ENCODE measurements at regions not wholly inside any gene's neighbourhood (a gene's known extent, or its start where the extent isn't known, plus 50 kb on each side); places are given as distances from the start of the nearest gene placed in this dataset.

DNA sequence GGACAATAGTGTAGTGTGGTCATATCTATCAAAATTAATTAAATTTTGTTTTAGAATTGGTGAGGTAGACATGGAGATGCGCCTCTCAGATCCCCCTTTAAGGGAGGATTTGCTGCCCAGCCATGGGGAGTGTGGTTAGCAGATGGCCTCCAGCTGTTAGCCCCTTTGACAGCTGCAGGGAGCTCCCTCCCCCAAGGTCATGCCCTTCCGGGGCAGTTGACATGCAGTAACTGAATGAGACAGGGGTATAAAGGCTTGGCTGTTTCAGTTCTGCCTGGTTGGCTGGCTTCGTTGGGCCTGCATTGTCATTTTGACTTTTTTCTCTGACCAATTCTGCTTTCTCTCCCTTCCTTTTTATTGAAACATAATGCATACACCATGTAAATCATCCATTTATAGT lies 291.5 kb upstream of the SRRM4 start:
- no peak for DNase-seq (ENCODE audit: low read depth in 4 of 4, low spot score in 3 of 4)

DNA sequence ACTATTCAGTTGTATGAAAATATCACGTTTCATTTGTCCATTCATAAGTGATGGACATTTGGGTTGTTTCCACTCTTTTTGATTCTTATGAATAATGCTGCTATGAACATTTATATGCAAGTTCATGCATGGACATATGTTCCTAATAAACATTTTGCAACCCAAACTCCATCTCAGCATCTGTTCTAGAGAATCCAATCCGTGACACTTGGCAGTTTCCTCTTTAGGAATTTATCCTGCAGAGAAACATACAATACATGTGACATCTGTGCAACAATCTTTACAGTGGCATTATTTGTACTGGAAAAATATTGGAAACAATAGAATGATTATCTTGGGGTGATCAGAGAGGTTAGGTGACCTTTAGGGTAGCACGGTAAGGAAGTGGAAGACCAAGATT lies 290.8 kb upstream of the SRRM4 start:
- DNase-seq (ENCODE audit: low read depth in 4 of 4, low spot score in 3 of 4): no peak

DNA sequence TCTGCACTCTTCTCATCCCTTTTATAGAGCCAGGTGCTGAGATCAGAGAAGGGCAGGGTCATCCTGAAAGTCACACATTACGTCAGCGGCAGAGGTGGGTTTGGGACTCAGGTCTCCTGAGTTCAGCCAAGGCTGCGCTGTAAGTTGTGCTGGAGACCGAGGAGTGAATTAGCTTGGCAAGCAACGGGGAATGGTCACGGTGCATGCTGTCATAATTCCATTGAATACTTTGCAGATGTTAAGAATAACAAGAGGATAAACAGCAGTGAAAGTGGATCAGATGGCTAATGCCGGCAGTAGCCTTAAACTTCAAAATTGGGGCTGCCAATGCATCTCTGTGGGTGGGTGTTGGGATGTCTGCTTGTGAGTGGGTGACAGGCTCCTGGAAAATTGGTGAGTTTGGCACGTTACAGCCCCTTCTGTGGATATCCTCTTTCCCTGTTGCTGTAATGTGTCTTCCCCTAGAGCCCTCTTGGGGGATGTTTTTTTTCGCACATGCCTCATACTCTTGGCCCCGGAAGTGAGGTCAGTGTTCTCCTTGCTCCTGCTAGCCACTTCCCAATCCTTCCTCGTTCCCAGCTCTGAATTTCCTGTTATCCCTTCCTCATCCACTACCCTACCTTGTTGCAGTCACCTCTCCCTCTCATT lies 287.1 kb upstream of the SRRM4 start:
- no peak for DNase-seq (ENCODE audit: low read depth in 4 of 4, low spot score in 3 of 4)

DNA sequence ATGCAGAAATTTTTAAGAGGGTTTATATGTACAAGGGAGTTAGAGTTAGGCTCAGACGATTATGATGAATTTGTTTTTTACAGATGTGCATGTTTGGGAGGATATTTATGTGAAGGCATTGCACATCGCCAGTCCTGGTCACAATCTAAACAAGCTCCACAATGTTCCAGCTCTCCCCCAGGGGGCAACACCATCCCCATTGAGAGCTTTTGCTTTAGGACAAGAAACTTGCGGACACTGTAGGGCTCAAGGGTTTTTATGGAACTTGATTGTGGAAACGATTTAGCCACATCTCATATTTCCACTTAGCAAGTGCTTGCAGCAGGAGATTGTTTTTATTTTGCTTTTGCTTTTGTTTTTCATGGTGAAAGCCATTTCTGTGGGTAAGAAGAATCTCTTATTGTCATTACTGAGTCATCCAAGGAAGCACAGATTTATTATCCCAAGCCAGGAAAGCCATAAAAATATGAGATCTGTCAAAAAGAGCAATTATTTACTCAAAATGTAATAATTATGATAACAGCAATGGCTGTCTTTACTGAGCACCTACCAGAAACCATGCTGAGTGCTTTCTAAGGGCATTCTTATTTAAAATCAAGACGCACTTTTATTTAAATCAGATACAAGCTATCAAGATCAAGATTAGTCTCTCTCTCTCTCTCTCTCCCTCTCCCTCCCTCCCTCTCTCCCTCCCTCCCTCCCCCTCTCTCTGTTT lies 276.7 kb upstream of the SRRM4 start:
- DNase-seq (ENCODE audit: low read depth in 4 of 4, low spot score in 3 of 4): no peak

GRCh38 chr12:118706437-118706836 lies 274.9 kb upstream of the SRRM4 start:
- DNase-seq (ENCODE audit: low read depth in 4 of 4, low spot score in 3 of 4): no peak

DNA sequence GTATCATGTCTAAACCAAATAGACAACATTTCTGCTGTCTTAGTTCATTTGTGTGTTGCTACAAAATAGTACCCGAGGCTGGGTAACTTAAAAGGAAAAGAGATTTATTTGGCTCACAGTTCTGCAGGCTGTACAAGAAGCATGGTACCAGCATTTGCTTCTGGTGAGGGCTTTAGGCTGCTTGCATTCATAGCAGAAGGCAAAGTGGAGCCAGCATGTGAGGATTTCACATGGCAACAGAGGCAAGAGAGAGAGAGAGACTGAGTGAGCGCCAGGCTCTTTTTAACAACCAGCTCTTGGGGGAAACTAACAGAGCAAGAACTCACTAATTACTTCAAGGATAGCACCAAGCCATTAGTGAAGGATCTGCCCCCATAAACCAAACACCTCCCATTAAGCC lies 271.4 kb upstream of the SRRM4 start:
- no peak for DNase-seq (ENCODE audit: low read depth in 4 of 4, low spot score in 3 of 4)

- DNase-seq (ENCODE audit: low read depth in 4 of 4, low spot score in 3 of 4): no peak
Observed at GRCh38 chr12:118711185-118711584, 270.2 kb upstream of the SRRM4 start.

DNA sequence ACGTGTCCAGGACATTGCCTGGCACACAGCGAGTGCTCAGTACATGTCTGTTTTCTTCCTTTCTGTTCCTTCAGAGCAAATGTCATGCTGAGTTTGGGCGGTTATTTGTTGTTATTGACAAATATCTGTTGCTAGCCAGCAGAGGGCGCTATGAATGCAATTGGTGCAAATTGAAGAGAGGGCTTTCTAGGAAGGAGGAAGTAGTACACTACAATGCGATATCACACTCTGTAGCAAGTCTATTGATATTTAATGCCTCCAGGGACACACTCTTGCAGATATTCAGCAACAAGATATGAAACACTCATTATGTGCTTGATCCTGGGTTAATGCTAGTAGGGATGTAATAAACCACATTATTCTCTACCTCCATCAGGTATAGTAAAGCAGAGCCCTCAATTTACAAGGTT lies 267.3 kb upstream of the SRRM4 start:
- no peak for DNase-seq (ENCODE audit: low read depth in 4 of 4, low spot score in 3 of 4)

DNA sequence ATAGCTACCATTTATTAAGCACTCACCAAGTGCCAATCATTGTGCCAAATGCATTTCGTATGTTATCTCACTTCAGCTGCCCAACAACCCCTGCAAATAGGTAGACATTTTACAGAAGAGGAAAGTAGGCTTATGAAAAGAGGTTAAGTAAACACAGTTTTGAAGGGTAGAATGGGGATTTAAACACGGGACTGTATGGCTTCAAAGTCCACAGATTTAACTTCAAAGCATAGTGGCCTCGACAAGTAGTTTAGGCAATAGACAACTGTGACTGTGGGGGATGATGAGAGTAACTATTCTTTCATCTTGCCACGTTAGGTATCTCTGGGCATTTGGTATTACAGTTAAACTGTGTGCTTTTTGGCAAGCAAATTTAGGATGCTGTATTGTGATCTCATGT lies 266.8 kb upstream of the SRRM4 start:
- no peak for DNase-seq (ENCODE audit: low read depth in 4 of 4, low spot score in 3 of 4)

- no peak for DNase-seq (ENCODE audit: low read depth in 4 of 4, low spot score in 3 of 4)
Observed at GRCh38 chr12:118715647-118716046, 265.7 kb upstream of the SRRM4 start.

- DNase-seq (ENCODE audit: low read depth in 4 of 4, low spot score in 3 of 4): no peak
Observed at GRCh38 chr12:118727196-118727978, 254.0 kb upstream of the SRRM4 start.

- no peak for DNase-seq (ENCODE audit: low read depth in 4 of 4, low spot score in 3 of 4)
Observed at GRCh38 chr12:118727979-118728366, 253.4 kb upstream of the SRRM4 start.

DNA sequence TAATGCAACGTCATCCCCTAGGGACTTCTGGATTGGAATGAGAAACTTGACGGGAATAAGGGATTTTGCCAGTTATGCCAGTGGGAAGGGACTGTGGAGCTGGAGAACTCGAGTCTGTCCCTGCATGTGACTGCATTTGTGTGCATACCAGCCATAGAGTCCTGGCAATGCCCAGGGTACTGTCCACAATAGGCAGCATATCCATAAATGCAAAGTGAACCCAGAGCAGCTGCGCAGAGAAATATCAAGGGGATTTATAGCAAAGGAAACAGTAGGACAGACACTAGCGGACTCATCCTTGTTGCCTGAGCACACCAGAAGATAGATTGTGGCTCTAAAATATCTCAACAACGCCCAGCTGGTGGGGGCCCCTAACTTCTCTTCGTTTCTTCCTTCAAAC lies 247.1 kb upstream of the SRRM4 start:
- DNase-seq (ENCODE audit: low read depth in 4 of 4, low spot score in 3 of 4): no peak

DNA sequence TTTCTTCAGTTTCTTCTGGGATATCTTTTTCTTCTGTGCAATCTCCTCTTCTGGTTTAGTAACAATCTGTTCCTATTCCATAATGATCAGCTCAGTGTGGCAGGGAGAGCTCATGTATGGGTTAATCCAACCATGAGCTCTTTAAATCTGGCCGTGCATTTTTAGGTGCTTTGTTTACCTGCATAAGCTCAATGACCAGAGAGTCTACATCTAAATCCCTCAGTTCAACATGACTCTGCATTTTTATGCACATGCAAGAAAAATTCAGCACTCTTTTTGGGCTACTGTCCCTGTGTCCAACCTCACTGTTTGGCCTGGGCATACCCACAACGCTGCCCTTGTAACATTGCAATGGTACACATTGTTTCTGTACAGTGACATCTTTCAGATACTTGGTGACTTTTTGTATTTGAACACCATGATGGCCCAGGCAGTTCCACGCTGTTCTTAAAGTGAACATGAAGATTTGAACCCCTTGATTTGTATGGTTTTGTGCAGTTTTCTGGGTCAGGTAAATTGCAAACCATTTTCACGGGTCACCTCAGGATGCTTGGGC lies 243.3 kb upstream of the SRRM4 start:
- DNase-seq (ENCODE audit: low read depth in 4 of 4, low spot score in 3 of 4): no peak

- no peak for DNase-seq (ENCODE audit: low read depth in 4 of 4, low spot score in 3 of 4)
Observed at GRCh38 chr12:118741194-118741593, 240.1 kb upstream of the SRRM4 start.

DNA sequence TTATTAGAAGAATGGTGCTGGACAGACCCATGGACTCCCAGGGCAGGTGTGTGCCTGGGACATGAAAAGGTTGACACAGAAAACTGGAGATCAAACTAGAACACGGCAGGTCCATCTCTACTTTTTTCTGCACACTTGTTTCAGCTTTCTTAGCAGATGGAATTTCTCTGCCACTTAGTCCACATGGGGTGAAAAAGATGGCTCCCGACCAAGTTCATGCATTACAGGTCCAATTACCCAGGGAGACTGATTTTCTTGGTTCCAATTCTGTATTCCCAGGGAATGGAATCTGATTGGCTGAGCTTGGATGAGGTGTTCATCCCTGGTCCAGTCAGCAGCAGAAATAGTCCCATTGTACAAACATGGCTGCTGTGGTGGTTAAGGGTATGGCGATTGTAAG lies 238.9 kb upstream of the SRRM4 start:
- no peak for DNase-seq (ENCODE audit: low read depth in 4 of 4, low spot score in 3 of 4)

GRCh38 chr12:118743896-118744700 lies 237.2 kb upstream of the SRRM4 start:
- DNase-seq (ENCODE audit: low read depth in 4 of 4, low spot score in 3 of 4): no peak

GRCh38 chr12:118746176-118746575 lies 235.2 kb upstream of the SRRM4 start:
- no peak for DNase-seq (ENCODE audit: low read depth in 4 of 4, low spot score in 3 of 4)

GRCh38 chr12:118746960-118747359 lies 234.4 kb upstream of the SRRM4 start:
- DNase-seq (ENCODE audit: low read depth in 4 of 4, low spot score in 3 of 4): no peak

GRCh38 chr12:118747771-118748170 lies 233.6 kb upstream of the SRRM4 start:
- DNase-seq (ENCODE audit: low read depth in 4 of 4, low spot score in 3 of 4): no peak

Data from right renal pelvis (tissue), 4 donors.